Transverse colon (tissue), 4 donors: ENCODE measurements at regions not wholly inside any gene's neighbourhood (a gene's known extent, or its start where the extent isn't known, plus 50 kb on each side); places are given as distances from the start of the nearest gene placed in this dataset.

Source experiments
- CTCF ChIP-seq, 5 experiments: fragments of 200-600 bp in 3 of 5; fragments of 450-650 bp in 2 of 5; sonication (generic) in 3 of 5; IDR thresholded peaks; 1 replicate in 2 of 5; 2 replicates in 3 of 5; pipeline ENCODE4 v1.5.1; 2016 to 2017; ENCODE audit warnings: antibody characterized with exemption in 5 of 5, inconsistent platforms in 3 of 5, mild to moderate bottlenecking in 2 of 5, moderate library complexity in 1 of 5
- EP300 ChIP-seq: sonication (generic); formaldehyde crosslinking; IDR thresholded peaks from one replicate; pipeline ENCODE4 v1.6.1; 2017; ENCODE audit warnings: antibody characterized with exemption, low read depth
- POLR2A ChIP-seq: fragments of 450-650 bp; IDR thresholded peaks from one replicate; pipeline ENCODE4 v1.6.1; 2016; ENCODE audit warnings: antibody characterized with exemption, mild to moderate bottlenecking, moderate library complexity
- POLR2AphosphoS5 ChIP-seq, 3 donors: sonication (generic); formaldehyde crosslinking; IDR thresholded peaks; one replicate each; pipeline ENCODE4 v1.6.1; 2016; ENCODE audit warnings: antibody characterized with exemption in 3 of 3

GRCh38 chr5:33067291-33067690, 356.2 kb downstream of the NPR3 start:
- TF ChIP-seq CTCF (IDR thresholded peaks at IDR 0.05) = no peak
- no peak for TF ChIP-seq EP300
- TF ChIP-seq POLR2A = no peak
- TF ChIP-seq POLR2AphosphoS5 (IDR thresholded peaks at IDR 0.05) = no peak
